ENCODE measurements at regions not wholly inside any gene's neighbourhood (a gene's known extent, or its start where the extent isn't known, plus 50 kb on each side); places are given as distances from the start of the nearest gene placed in this dataset.

DNA sequence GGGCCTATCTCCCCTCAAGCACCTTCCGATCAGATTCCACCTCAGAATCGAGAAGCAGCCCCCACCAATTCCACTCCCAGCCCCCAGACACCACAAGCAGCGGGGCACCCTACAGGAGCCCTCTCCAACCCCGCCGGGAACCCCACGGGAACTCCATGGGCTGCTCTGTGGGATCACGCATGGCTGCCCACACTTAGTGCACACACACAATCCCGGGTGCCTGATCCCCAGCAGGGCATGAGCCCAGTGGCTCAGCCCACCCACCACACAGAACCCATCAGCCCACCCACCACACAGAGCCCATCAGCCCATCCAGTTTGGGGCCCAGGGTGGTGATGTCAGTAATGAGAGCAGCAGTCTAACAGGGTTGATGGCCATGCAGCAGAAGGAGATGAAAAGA lies 141.6 kb upstream of the LINGO1 start:
- TF ChIP-seq, protein P1, sequence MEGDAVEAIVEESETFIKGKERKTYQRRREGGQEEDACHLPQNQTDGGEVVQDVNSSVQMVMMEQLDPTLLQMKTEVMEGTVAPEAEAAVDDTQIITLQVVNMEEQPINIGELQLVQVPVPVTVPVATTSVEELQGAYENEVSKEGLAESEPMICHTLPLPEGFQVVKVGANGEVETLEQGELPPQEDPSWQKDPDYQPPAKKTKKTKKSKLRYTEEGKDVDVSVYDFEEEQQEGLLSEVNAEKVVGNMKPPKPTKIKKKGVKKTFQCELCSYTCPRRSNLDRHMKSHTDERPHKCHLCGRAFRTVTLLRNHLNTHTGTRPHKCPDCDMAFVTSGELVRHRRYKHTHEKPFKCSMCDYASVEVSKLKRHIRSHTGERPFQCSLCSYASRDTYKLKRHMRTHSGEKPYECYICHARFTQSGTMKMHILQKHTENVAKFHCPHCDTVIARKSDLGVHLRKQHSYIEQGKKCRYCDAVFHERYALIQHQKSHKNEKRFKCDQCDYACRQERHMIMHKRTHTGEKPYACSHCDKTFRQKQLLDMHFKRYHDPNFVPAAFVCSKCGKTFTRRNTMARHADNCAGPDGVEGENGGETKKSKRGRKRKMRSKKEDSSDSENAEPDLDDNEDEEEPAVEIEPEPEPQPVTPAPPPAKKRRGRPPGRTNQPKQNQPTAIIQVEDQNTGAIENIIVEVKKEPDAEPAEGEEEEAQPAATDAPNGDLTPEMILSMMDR (IDR thresholded peaks at IDR 0.05) = no peak
- TF ChIP-seq POLR2A (IDR thresholded peaks at IDR 0.05) = no peak
- Histone ChIP-seq H3K36me3 (no peaks in the 10 kb centered on the region), H3K27me3 (peaks cover 0 to 8% (median 0%) of the 10 kb centered on the region in 4 donors), H3K4me3 (no peak overlapping the region), H3K27ac (no peak overlapping the region), H3K9me3 (no peaks in the 10 kb centered on the region), H3K4me1 (no peaks in the 10 kb centered on the region)
- 66 to 90% methylated on average over 2 to 5 of the region's 8 CpGs for WGBS, 2 donors
- intact Hi-C loops (cut with DNase I) = no loop called here
- DNase-seq = no peak

DNA sequence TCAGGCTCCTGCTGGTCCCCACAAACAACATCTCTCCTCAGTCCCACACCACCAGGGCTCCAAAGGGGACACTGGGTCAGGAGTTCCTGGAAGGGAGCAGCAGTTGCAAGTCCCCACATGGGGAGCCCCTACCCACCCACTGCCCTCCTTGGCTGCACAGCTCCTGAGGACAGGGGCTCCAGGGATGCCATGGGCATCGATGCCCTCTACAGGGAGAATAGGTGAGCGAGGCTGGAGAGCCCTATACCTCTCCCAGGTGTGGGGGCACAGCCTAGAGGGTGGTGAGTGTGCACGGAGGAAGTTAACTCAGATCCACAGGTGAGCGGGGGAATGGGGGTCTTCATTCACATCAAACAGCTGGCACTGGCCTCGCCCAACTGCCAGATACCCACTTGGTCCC lies 141.2 kb upstream of the LINGO1 start:
- intact Hi-C loops (cut with DNase I) = no loop called here
- no peak for DNase-seq

DNA sequence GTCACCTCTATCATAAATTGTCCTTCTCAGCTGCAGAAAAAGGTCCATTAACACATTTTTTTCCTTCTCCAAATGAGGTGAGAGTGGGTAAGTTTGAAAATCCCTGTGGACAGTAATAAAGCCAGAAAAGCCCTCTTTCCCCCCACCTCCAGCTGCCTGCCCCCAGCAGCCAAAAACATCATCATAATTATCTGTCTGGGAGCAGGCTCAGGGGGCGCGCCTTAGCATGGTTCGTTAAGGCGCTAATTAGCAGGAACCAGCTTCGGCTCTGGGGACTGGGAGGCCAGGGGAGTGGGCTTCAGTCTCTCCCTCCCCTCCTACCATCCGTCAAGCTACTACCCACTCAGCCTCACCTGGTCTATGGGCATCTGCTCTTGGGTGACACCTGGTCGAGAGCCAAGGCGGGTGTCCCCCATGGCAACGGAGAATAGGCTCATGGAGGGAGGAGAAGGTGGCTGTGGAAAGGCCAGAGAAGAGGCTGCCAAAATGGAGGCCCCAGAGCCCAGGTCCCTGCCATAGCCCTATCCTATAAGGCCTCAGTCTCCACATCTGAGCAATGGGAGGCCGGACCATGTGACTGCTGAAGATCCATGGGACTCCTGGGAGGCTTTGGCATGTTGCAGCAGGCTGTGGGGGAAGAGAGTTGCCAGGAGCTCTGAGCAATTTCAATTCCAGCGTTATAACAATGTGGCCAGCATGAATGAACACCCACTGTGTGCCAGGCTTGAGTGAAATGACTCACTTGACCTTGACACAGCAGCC lies 140.1 kb upstream of the LINGO1 start:
- H3K4me3 ChIP-seq = no peak overlapping the region
- no peaks in the 10 kb centered on the region for H3K4me1 ChIP-seq
- no peak overlapping the region for H3K27ac ChIP-seq
- intact Hi-C loops (cut with DNase I) = no loop called here
- peaks cover 0 to 23% (median 0%) of the 10 kb centered on the region in 4 donors for H3K27me3 ChIP-seq
- 69 to 70% methylated on average over 8 of the region's 11 CpGs for WGBS, 2 donors
- no peaks in the 10 kb centered on the region for H3K9me3 ChIP-seq
- DNase-seq = no peak
- TF ChIP-seq POLR2A (IDR thresholded peaks at IDR 0.05) = no peak
- TF ChIP-seq, protein P1 (IDR thresholded peaks at IDR 0.05) = no peak
- H3K36me3 ChIP-seq = no peaks in the 10 kb centered on the region

More for the DNA sequence above, 141.2 kb upstream of the LINGO1 start:
- H3K36me3 ChIP-seq = no peaks in the 10 kb centered on the region
- TF ChIP-seq, protein P1 (IDR thresholded peaks at IDR 0.05) = no peak
- no peak for TF ChIP-seq POLR2A (IDR thresholded peaks at IDR 0.05)
- no peaks in the 10 kb centered on the region for H3K4me1 ChIP-seq
- no peaks in the 10 kb centered on the region for H3K9me3 ChIP-seq
- H3K27ac ChIP-seq = no peak overlapping the region
- H3K4me3 ChIP-seq = no peak overlapping the region
- WGBS, 2 donors = 72 to 82% methylated on average over 3 to 4 of the region's 5 CpGs
- peaks cover 0 to 13% (median 0%) of the 10 kb centered on the region in 4 donors for H3K27me3 ChIP-seq

DNA sequence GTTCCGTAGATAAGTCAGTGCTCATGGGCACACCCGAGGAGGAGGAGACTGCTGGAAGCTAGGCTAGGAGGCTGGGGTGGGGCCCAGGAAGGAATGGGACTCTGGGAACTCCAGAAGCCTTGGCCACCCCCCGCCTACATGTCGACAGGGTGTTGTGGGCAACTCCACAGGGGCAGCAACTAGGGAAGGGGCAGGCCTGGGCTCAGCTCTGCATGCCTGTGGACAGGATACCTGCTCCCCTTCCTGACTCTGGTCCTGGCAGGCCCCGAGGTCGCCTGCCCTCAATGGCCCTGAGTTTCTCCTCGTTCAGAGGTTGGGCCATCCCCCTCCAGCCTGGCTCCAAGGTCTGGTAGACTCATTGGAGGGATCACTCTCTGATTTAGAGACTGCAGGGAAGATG lies 138.9 kb upstream of the LINGO1 start:
- TF ChIP-seq, protein P1 (IDR thresholded peaks at IDR 0.05) = no peak
- TF ChIP-seq POLR2A (IDR thresholded peaks at IDR 0.05) = no peak
- 66 to 70% methylated on average over 2 to 5 of the region's 7 CpGs for WGBS, 2 donors
- no peak overlapping the region for H3K27ac ChIP-seq
- intact Hi-C loops (cut with DNase I) = no loop called here
- H3K9me3 ChIP-seq = no peaks in the 10 kb centered on the region
- H3K4me3 ChIP-seq = no peak overlapping the region
- peaks cover 0 to 35% (median 0%) of the 10 kb centered on the region in 4 donors for H3K27me3 ChIP-seq
- no peaks in the 10 kb centered on the region for H3K36me3 ChIP-seq
- no peaks in the 10 kb centered on the region for H3K4me1 ChIP-seq
- DNase-seq = no peak

DNA sequence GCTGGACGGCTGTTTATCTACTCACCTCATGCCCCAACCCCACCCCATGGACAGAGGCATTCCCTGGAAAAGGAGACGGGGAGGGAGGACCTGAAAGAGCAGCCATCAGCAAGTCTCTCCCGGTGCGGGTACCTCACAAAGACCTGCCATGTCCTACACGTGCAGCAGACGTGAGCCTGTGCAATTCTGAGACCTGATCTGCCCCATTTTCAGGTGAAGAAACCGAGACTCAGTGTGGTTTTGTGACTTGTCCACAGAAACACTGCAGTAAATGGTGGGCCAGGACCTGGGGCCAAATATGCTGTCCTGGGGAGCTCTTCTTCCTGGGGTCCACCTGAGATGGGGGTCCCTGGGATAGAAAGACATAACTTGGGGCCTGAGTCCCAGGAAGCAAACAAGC lies 137.0 kb upstream of the LINGO1 start:
- Histone ChIP-seq H3K4me3 (no peak overlapping the region), H3K9me3 (no peaks in the 10 kb centered on the region), H3K4me1 (no peaks in the 10 kb centered on the region), H3K36me3 (no peaks in the 10 kb centered on the region), H3K27me3 (peaks cover 0 to 53% (median 0%) of the 10 kb centered on the region in 4 donors), H3K27ac (no peak overlapping the region)
- DNase-seq = no peak
- intact Hi-C loops (cut with DNase I) = no loop called here
- TF ChIP-seq, protein P1 (IDR thresholded peaks at IDR 0.05) = no peak
- TF ChIP-seq POLR2A (IDR thresholded peaks at IDR 0.05) = no peak
- WGBS, 2 donors = 78% methylated on average over 6 of the region's 7 CpGs; no CpG with 5 or more reads in 1 of the 2 donors

Data from esophagus squamous epithelium (tissue), 5 donors.